ENCODE measurements at regions not wholly inside any gene's neighbourhood (a gene's known extent, or its start where the extent isn't known, plus 50 kb on each side); places are given as distances from the start of the nearest gene placed in this dataset.

GRCh38 chr5:136793300-136793699, 428.0 kb upstream of the TRPC7 start:
- intact Hi-C loops (cut with DNase I) = no loop called here
- H3K27me3 ChIP-seq = peaks cover 0 to 7% (median 0%) of the 10 kb centered on the region in 4 donors
- WGBS = 88% methylated on average over 3 of the region's 3 CpGs
- H3K27ac ChIP-seq (replicated peaks in 1 of 4) = no peak overlapping the region
- no peaks in the 10 kb centered on the region for H3K36me3 ChIP-seq
- H3K4me3 ChIP-seq = no peak overlapping the region
- TF ChIP-seq POLR2A (IDR thresholded peaks at IDR 0.05; ENCODE audit: low read depth) (no peak), CTCF (IDR thresholded peaks at IDR 0.05) (no peak), EP300 (IDR thresholded peaks at IDR 0.05) (no peak), POLR2AphosphoS5 (IDR thresholded peaks at IDR 0.05) (no peak)
- no peaks in the 10 kb centered on the region for H3K9me3 ChIP-seq
- no peaks in the 10 kb centered on the region for H3K4me1 ChIP-seq
- DNase-seq (ENCODE audit: extremely low spot score) = no peak

- Histone ChIP-seq H3K27ac (replicated peaks in 1 of 4) (no peak overlapping the region), H3K27me3 (no peaks in the 10 kb centered on the region), H3K4me1 (no peaks in the 10 kb centered on the region), H3K9me3 (no peaks in the 10 kb centered on the region), H3K4me3 (no peak overlapping the region), H3K36me3 (no peaks in the 10 kb centered on the region)
- WGBS = 67% methylated on average over 3 of the region's 3 CpGs
- TF ChIP-seq CTCF (IDR thresholded peaks at IDR 0.05) (no peak), POLR2AphosphoS5 (IDR thresholded peaks at IDR 0.05) (no peak), EP300 (IDR thresholded peaks at IDR 0.05) (no peak), POLR2A (IDR thresholded peaks at IDR 0.05; ENCODE audit: low read depth) (no peak)
- intact Hi-C loops (cut with DNase I) = no loop called here
- DNase-seq (ENCODE audit: extremely low spot score) = no peak
These were observed 416.1 kb upstream of the TRPC7 start for GRCh38 chr5:136781464-136781863.

- Histone ChIP-seq H3K36me3 (no peaks in the 10 kb centered on the region), H3K4me3 (no peak overlapping the region), H3K27me3 (no peaks in the 10 kb centered on the region), H3K27ac (replicated peaks in 1 of 4) (no peak overlapping the region), H3K4me1 (no peaks in the 10 kb centered on the region), H3K9me3 (no peaks in the 10 kb centered on the region)
- DNase-seq (ENCODE audit: extremely low spot score) = no peak
- TF ChIP-seq POLR2AphosphoS5 (IDR thresholded peaks at IDR 0.05) (no peak), POLR2A (IDR thresholded peaks at IDR 0.05; ENCODE audit: low read depth) (no peak), CTCF (IDR thresholded peaks at IDR 0.05) (no peak), EP300 (IDR thresholded peaks at IDR 0.05) (no peak)
- intact Hi-C loops (cut with DNase I) = no loop called here
- WGBS = 46% methylated on average over 2 of the region's 2 CpGs
These were observed 415.2 kb upstream of the TRPC7 start for GRCh38 chr5:136780518-136780917.

GRCh38 chr5:136776022-136776927, 410.9 kb upstream of the TRPC7 start:
- Histone ChIP-seq H3K36me3 (no peaks in the 10 kb centered on the region), H3K27ac (replicated peaks in 1 of 4) (no peak overlapping the region), H3K27me3 (peaks cover 0 to 8% (median 0%) of the 10 kb centered on the region in 4 donors), H3K4me1 (no peaks in the 10 kb centered on the region), H3K9me3 (no peaks in the 10 kb centered on the region), H3K4me3 (no peak overlapping the region)
- WGBS = 62% methylated on average over 4 of the region's 4 CpGs
- TF ChIP-seq POLR2A (IDR thresholded peaks at IDR 0.05; ENCODE audit: low read depth) = no peak
- TF ChIP-seq EP300 (IDR thresholded peaks at IDR 0.05) = no peak
- no peak for TF ChIP-seq POLR2AphosphoS5 (IDR thresholded peaks at IDR 0.05)
- no peak for TF ChIP-seq CTCF (IDR thresholded peaks at IDR 0.05)
- DNase-seq (ENCODE audit: extremely low spot score) = no peak
- intact Hi-C loops (cut with DNase I) = no loop called here
